Tibial nerve (tissue), 4 donors: ENCODE measurements at regions not wholly inside any gene's neighbourhood (a gene's known extent, or its start where the extent isn't known, plus 50 kb on each side); places are given as distances from the start of the nearest gene placed in this dataset.

Experiments
- DNase-seq, 2 donors: peaks; one replicate each; pipeline ENCODE4 v3.0.0-alpha.2; 2019; ENCODE audit warnings: low spot score in 2 of 2
- H3K27ac ChIP-seq, 4 donors: fragments of 200-600 bp; sonication (generic) in 3 of 4; one replicate each; pipeline ENCODE4 v1.5.1; 2017 to 2019; ENCODE audit warnings: mild to moderate bottlenecking in 1 of 4
- H3K27me3 ChIP-seq, 2 donors: fragments of 200-600 bp; sonication (generic) in 1 of 2; one replicate each; pipeline versions ENCODE4 v1.5.1 to v1.6.0; 2017 to 2019
- H3K36me3 ChIP-seq, 3 donors: fragments of 200-600 bp; sonication (generic); one replicate each; pipeline ENCODE4 v1.5.1; 2018 to 2019
- H3K4me1 ChIP-seq, 4 donors: fragments of 200-600 bp; sonication (generic) in 3 of 4; one replicate each; pipeline ENCODE4 v1.5.1; 2017 to 2019
- H3K4me3 ChIP-seq, 4 donors: fragments of 200-600 bp; sonication (generic) in 3 of 4; one replicate each; pipeline ENCODE4 v1.5.1; 2017 to 2019; ENCODE audit warnings: mild to moderate bottlenecking in 1 of 4, moderate library complexity in 1 of 4
- H3K9me3 ChIP-seq, 4 donors: fragments of 200-600 bp; sonication (generic) in 3 of 4; one replicate each; pipeline ENCODE4 v1.5.1; 2017 to 2019
- CTCF ChIP-seq, 5 experiments: fragments of 200-600 bp in 3 of 5; fragments of 450-650 bp in 2 of 5; sonication (generic) in 3 of 5; IDR thresholded peaks; one replicate each; pipeline ENCODE4 v1.5.1; 2016 to 2019; ENCODE audit warnings: antibody characterized with exemption in 5 of 5, mild to moderate bottlenecking in 3 of 5, moderate library complexity in 2 of 5
- EP300 ChIP-seq, 2 donors: sonication (generic); formaldehyde crosslinking; IDR thresholded peaks; one replicate each; pipeline ENCODE4 v1.6.1; 2017; ENCODE audit warnings: antibody characterized with exemption in 2 of 2, mild to moderate bottlenecking in 1 of 2
- POLR2A ChIP-seq, 2 donors: fragments of 450-650 bp; IDR thresholded peaks; one replicate each; pipeline ENCODE4 v1.6.1; 2017; ENCODE audit warnings: antibody characterized with exemption in 2 of 2, mild to moderate bottlenecking in 2 of 2, moderate library complexity in 2 of 2
- WGBS, 2 donors: methylation state at CpG; one replicate each; pipeline ENCODE4 v1.1.5; 2018; 5-methylcytosine and 5-hydroxymethylcytosine counted together

- TF ChIP-seq POLR2A (IDR thresholded peaks at IDR 0.05) = no peak
- no peak for TF ChIP-seq EP300 (IDR thresholded peaks at IDR 0.05)
- no peak for TF ChIP-seq CTCF (IDR thresholded peaks at IDR 0.05)
- Histone ChIP-seq H3K36me3 (no peaks in the 10 kb centered on the region), H3K4me1 (no peaks in the 10 kb centered on the region), H3K27me3 (peaks cover 0 to 16% of the 10 kb centered on the region in 2 donors), H3K9me3 (no peaks in the 10 kb centered on the region), H3K4me3 (no peak overlapping the region), H3K27ac (no peak overlapping the region)
- no peak for DNase-seq
- 63 to 67% methylated on average over 1 of the region's 1 CpG for WGBS, 2 donors
Measured at GRCh38 chr11:119855066-119855465, 126.1 kb upstream of the NECTIN1 start.

GRCh38 chr11:119854521-119854920, 125.5 kb upstream of the NECTIN1 start:
- Histone ChIP-seq H3K9me3 (no peaks in the 10 kb centered on the region), H3K4me1 (no peaks in the 10 kb centered on the region), H3K4me3 (no peak overlapping the region), H3K36me3 (no peaks in the 10 kb centered on the region), H3K27ac (no peak overlapping the region), H3K27me3 (peaks cover 0 to 13% of the 10 kb centered on the region in 2 donors)
- TF ChIP-seq POLR2A (IDR thresholded peaks at IDR 0.05) = no peak
- no peak for TF ChIP-seq EP300 (IDR thresholded peaks at IDR 0.05)
- no peak for TF ChIP-seq CTCF (IDR thresholded peaks at IDR 0.05)
- whole genome bisulfite sequencing, 2 donors = 72 to 81% methylated on average over 7 of the region's 7 CpGs
- DNase-seq = no peak

- 87 to 88% methylated on average over 15 of the region's 15 CpGs for WGBS, 2 donors
Measured at GRCh38 chr11:119853581-119854360, 124.8 kb upstream of the NECTIN1 start.

GRCh38 chr11:119852741-119853140, 123.7 kb upstream of the NECTIN1 start:
- DNase-seq = no peak
- Histone ChIP-seq H3K9me3 (no peaks in the 10 kb centered on the region), H3K27me3 (no peaks in the 10 kb centered on the region), H3K4me3 (no peak overlapping the region), H3K4me1 (no peaks in the 10 kb centered on the region), H3K27ac (no peak overlapping the region), H3K36me3 (no peaks in the 10 kb centered on the region)
- no peak for TF ChIP-seq POLR2A (IDR thresholded peaks at IDR 0.05)
- WGBS, 2 donors = 27 to 50% methylated on average over 2 of the region's 2 CpGs

More at GRCh38 chr11:119853581-119854360, 124.8 kb upstream of the NECTIN1 start:
- no peak overlapping the region for H3K27ac ChIP-seq
- H3K27me3 ChIP-seq = peaks cover 0 to 5% of the 10 kb centered on the region in 2 donors
- H3K9me3 ChIP-seq = no peaks in the 10 kb centered on the region
- H3K4me3 ChIP-seq = no peak overlapping the region
- no peak for DNase-seq
- H3K4me1 ChIP-seq = no peaks in the 10 kb centered on the region
- no peak for TF ChIP-seq EP300 (IDR thresholded peaks at IDR 0.05)
- TF ChIP-seq CTCF (IDR thresholded peaks at IDR 0.05) = no peak
- TF ChIP-seq POLR2A (IDR thresholded peaks at IDR 0.05) = no peak
- no peaks in the 10 kb centered on the region for H3K36me3 ChIP-seq

GRCh38 chr11:119850822-119851409, 121.9 kb upstream of the NECTIN1 start:
- TF ChIP-seq EP300 (IDR thresholded peaks at IDR 0.05) = no peak
- no peak for TF ChIP-seq CTCF (IDR thresholded peaks at IDR 0.05)
- 82% methylated on average over 5 of the region's 5 CpGs for WGBS, 2 donors
- Histone ChIP-seq H3K9me3 (peaks cover 0 to 9% (median 0%) of the 10 kb centered on the region in 4 donors), H3K4me3 (no peak overlapping the region), H3K4me1 (no peaks in the 10 kb centered on the region), H3K27ac (no peak overlapping the region), H3K36me3 (no peaks in the 10 kb centered on the region), H3K27me3 (no peaks in the 10 kb centered on the region)
- no peak for DNase-seq
